OCI-LY7 (cell line): ENCODE measurements at regions not wholly inside any gene's neighbourhood (a gene's known extent, or its start where the extent isn't known, plus 50 kb on each side); places are given as distances from the start of the nearest gene placed in this dataset.

Experiments used
- BruUV-seq: library from RNA; stranded (reverse); fragments of 400-500 nt; replicated peaks from 2 replicates; lab custom pipeline; 2021; lab: Mats Ljungman, UMichigan
- CTCF ChIA-PET: fragments of 300-600 bp; sonication (Branson Sonifier 250); formaldehyde crosslinking; loops from one replicate; lab custom pipeline; 2022; ENCODE audit warnings: antibody characterized with exemption; ENCODE audit not compliant: unreplicated experiment; lab: Charles Lee
- POLR2A ChIA-PET: fragments of 300-600 bp; sonication (Branson Sonifier 250); formaldehyde crosslinking; loops from one replicate; lab custom pipeline; 2022; ENCODE audit warnings: antibody characterized with exemption; lab: Charles Lee
- DNase-seq: peaks from one replicate; pipeline ENCODE4 v3.0.0-alpha.2; 2015; ENCODE audit warnings: low spot score
- H2AFZ ChIP-seq: fragments of 200-600 bp; sonication (generic), shearing (Covaris generic); 2 replicates; pipeline ENCODE4 v1.6.1; 2014; ENCODE audit warnings: mild to moderate bottlenecking, antibody characterized with exemption, low read length, moderate library complexity
- H3K27ac ChIP-seq: fragments of 200-600 bp; sonication (generic); 2 replicates; pipeline ENCODE4 v1.5.1; 2014; ENCODE audit warnings: mixed run types, low read depth, mild to moderate bottlenecking, moderate library complexity, low read length, inconsistent platforms; ENCODE audit not compliant: poor library complexity, severe bottlenecking
- H3K36me3 ChIP-seq: fragments of 200-600 bp; sonication (generic); 2 replicates; pipeline ENCODE4 v1.6.1; 2014; ENCODE audit warnings: mild to moderate bottlenecking, antibody characterized with exemption, low read length, moderate library complexity, mixed read lengths; ENCODE audit not compliant: insufficient read depth
- H3K4me1 ChIP-seq: fragments of 200-600 bp; sonication (generic); 2 replicates; pipeline ENCODE4 v1.5.1; 2014; ENCODE audit warnings: mild to moderate bottlenecking, low read length; ENCODE audit not compliant: insufficient read depth, poor library complexity, severe bottlenecking
- H3K4me2 ChIP-seq: fragments of 200-600 bp; sonication (generic); 2 replicates; pipeline ENCODE4 v1.6.1; 2014; ENCODE audit warnings: mild to moderate bottlenecking, low read length
- H3K4me3 ChIP-seq: fragments of 200-600 bp; sonication (generic); 2 replicates; pipeline ENCODE4 v1.5.1; 2014; ENCODE audit warnings: mild to moderate bottlenecking, low read depth, low read length; ENCODE audit not compliant: poor library complexity, severe bottlenecking
- H3K79me2 ChIP-seq: fragments of 200-600 bp; sonication (generic); 2 replicates; pipeline ENCODE4 v1.6.1; 2016; ENCODE audit warnings: low read depth, mild to moderate bottlenecking, low read length, moderate library complexity, mixed read lengths; ENCODE audit not compliant: insufficient read depth
- H3K9me2 ChIP-seq: fragments of 200-600 bp; sonication (generic); 2 replicates; pipeline ENCODE4 v1.6.1; 2016; ENCODE audit warnings: mild to moderate bottlenecking, low read length, mixed read lengths; ENCODE audit not compliant: insufficient read depth
- H3K9me3 ChIP-seq: fragments of 200-600 bp; sonication (generic); 2 replicates; pipeline ENCODE4 v1.6.1; 2014; ENCODE audit warnings: mild to moderate bottlenecking, mixed run types, low read length, mixed read lengths
- H4K20me1 ChIP-seq: fragments of 200-600 bp; sonication (generic); 2 replicates; pipeline ENCODE4 v1.6.1; 2014; ENCODE audit warnings: mild to moderate bottlenecking, antibody characterized with exemption, low read length, moderate library complexity, mixed read lengths; ENCODE audit not compliant: insufficient read depth
- CTCF ChIP-seq: fragments of 200-600 bp; sonication (generic); conservative IDR thresholded peaks from 2 replicates; pipeline ENCODE4 v1.5.1; 2014; ENCODE audit warnings: mild to moderate bottlenecking, antibody characterized with exemption, low read length, moderate library complexity, mixed read lengths
- EZH2phosphoT487 ChIP-seq: fragments of 200-600 bp; sonication (generic); IDR thresholded peaks from 2 replicates; pipeline ENCODE4 v1.6.1; 2018; ENCODE audit warnings: low read depth, borderline replicate concordance, mild to moderate bottlenecking, mixed run types, antibody characterized with exemption, low read length, moderate library complexity, mixed read lengths
- intact Hi-C: fragments of 100-400 bp; cut with micrococcal nuclease; formaldehyde crosslinking; loops from one replicate; pipeline ENCODE4 v1.10.0; 2022; ENCODE audit not compliant: unreplicated experiment

- Histone ChIP-seq H3K4me2 (no peak overlapping the region), H3K36me3 (no peaks in the 10 kb centered on the region), H3K9me2 (no peaks in the 10 kb centered on the region), H3K4me3 (no peak overlapping the region), H3K4me1 (no peaks in the 10 kb centered on the region), H3K79me2 (no peaks in the 10 kb centered on the region), H4K20me1 (no peaks in the 10 kb centered on the region), H3K9me3 (no peaks in the 10 kb centered on the region), H3K27ac (no peak overlapping the region), H2AFZ (no peak overlapping the region)
- intact Hi-C loops: no loop called here
- CTCF ChIA-PET: no interaction called here
- TF ChIP-seq CTCF (no peak), EZH2phosphoT487 (no peak)
- no TSS peak for BruUV-seq
- POLR2A ChIA-PET: no interaction called here
- no peak for DNase-seq
These were observed 231.9 kb upstream of the RAB6C start for GRCh38 chr2:129747500-129748125.

GRCh38 chr2:129748250-129748649, 231.2 kb upstream of the RAB6C start:
- no peaks in the 10 kb centered on the region for H3K79me2 ChIP-seq
- H3K9me3 ChIP-seq: no peaks in the 10 kb centered on the region
- CTCF ChIA-PET: no interaction called here
- H3K9me2 ChIP-seq: no peaks in the 10 kb centered on the region
- BruUV-seq: no TSS peak
- no peak overlapping the region for H3K4me3 ChIP-seq
- no peak overlapping the region for H3K4me2 ChIP-seq
- DNase-seq: no peak
- TF ChIP-seq EZH2phosphoT487: no peak
- TF ChIP-seq CTCF: no peak
- no peak overlapping the region for H3K27ac ChIP-seq
- no peaks in the 10 kb centered on the region for H4K20me1 ChIP-seq
- POLR2A ChIA-PET: no interaction called here
- H3K4me1 ChIP-seq: no peaks in the 10 kb centered on the region
- H3K36me3 ChIP-seq: no peaks in the 10 kb centered on the region
- intact Hi-C loops: no loop called here
- no peak overlapping the region for H2AFZ ChIP-seq

- no peak for TF ChIP-seq EZH2phosphoT487
- peak; percentile 52 for TF ChIP-seq CTCF
- intact Hi-C loops: no loop called here
- Histone ChIP-seq H3K4me2 (no peak overlapping the region), H3K27ac (no peak overlapping the region), H3K79me2 (no peaks in the 10 kb centered on the region), H3K9me3 (no peaks in the 10 kb centered on the region), H3K4me1 (no peaks in the 10 kb centered on the region), H3K36me3 (no peaks in the 10 kb centered on the region), H2AFZ (no peak overlapping the region), H4K20me1 (no peaks in the 10 kb centered on the region), H3K9me2 (no peaks in the 10 kb centered on the region), H3K4me3 (no peak overlapping the region)
- CTCF ChIA-PET: no interaction called here
- BruUV-seq: no TSS peak
- DNase-seq: peak; percentile 12
- POLR2A ChIA-PET: no interaction called here
These were observed 230.8 kb upstream of the RAB6C start for GRCh38 chr2:129748653-129749052.
